Endothelial cell (in vitro differentiated cells): ENCODE measurements at regions not wholly inside any gene's neighbourhood (a gene's known extent, or its start where the extent isn't known, plus 50 kb on each side); places are given as distances from the start of the nearest gene placed in this dataset.

Experiments
- DNase-seq: peaks from one replicate; pipeline ENCODE4 v3.0.0; 2021; ENCODE audit warnings: low spot score
- H3K27ac Mint-ChIP-seq: one replicate; pipeline ENCODE4 v1.8.0; 2021; ENCODE audit warnings: mixed read lengths, inconsistent platforms; ENCODE audit not compliant: unreplicated experiment
- H3K27me3 Mint-ChIP-seq: one replicate; pipeline ENCODE4 v1.8.0; 2021; ENCODE audit warnings: mild to moderate bottlenecking, moderate library complexity, mixed read lengths, inconsistent platforms; ENCODE audit not compliant: unreplicated experiment
- H3K36me3 Mint-ChIP-seq: one replicate; pipeline ENCODE4 v1.8.0; 2021; ENCODE audit warnings: mild to moderate bottlenecking, low read depth, mixed read lengths, inconsistent platforms; ENCODE audit not compliant: unreplicated experiment
- H3K4me1 Mint-ChIP-seq: one replicate; pipeline ENCODE4 v1.8.0; 2021; ENCODE audit warnings: mild to moderate bottlenecking, mixed read lengths, inconsistent platforms; ENCODE audit not compliant: unreplicated experiment
- H3K4me3 Mint-ChIP-seq: one replicate; pipeline ENCODE4 v1.8.0; 2021; ENCODE audit warnings: mild to moderate bottlenecking, mixed read lengths, inconsistent platforms; ENCODE audit not compliant: unreplicated experiment
- H3K9me3 Mint-ChIP-seq: one replicate; pipeline ENCODE4 v1.8.0; 2021; ENCODE audit warnings: mixed read lengths, inconsistent platforms; ENCODE audit not compliant: unreplicated experiment
- CTCF ChIP-seq: fragments of 200-600 bp; sonication (generic); IDR thresholded peaks from one replicate; pipeline ENCODE4 v1.5.0; 2021; ENCODE audit warnings: antibody characterized with exemption; ENCODE audit not compliant: unreplicated experiment

DNA sequence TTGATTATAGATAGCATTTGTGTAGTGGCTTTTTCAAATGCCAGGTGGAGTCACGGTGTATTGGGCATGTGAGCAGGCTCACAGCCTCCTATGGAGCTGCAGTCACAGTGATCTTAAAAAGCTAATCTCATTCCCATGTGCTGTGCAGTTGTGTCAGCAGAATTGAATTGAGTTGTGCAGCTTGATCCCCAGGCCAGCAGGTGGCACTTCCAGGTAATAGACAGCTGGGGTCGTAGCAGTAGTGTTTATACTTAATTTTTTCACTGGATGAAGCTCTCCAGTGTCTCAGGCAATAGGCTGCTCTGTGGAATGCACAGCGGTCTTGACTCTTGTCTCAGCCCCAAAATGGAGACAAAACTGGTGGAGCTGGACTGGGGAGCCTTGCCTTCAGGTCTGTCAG lies 1028.1 kb downstream of the SH3BGRL start:
- no peaks in the 10 kb centered on the region for H3K4me1 Mint-ChIP-seq
- no peaks in the 10 kb centered on the region for H3K9me3 Mint-ChIP-seq
- no peak overlapping the region for H3K4me3 Mint-ChIP-seq
- no peak for DNase-seq
- no peaks in the 10 kb centered on the region for H3K36me3 Mint-ChIP-seq
- TF ChIP-seq CTCF, result no peak
- no peak overlapping the region for H3K27ac Mint-ChIP-seq
- H3K27me3 Mint-ChIP-seq, result no peaks in the 10 kb centered on the region

DNA sequence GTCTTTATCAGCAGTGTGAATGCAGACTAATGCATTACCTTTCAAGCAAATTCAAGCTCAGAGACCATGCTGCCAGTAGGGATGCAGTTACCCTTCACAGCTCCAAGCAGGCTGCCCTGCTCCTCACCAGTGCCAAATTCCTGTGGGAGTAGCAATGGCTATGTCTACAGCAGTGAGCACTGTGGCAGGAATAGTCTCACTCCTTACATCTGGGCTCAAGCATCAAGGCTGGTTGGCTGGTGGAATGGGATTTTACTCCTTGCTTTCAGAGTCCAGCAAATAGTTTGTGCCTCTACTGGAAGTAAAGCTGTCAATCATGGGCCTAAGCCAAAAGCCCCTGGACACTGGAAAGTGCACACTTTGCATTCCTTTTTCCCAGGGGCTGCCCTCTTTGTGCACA lies 1030.8 kb downstream of the SH3BGRL start:
- H3K27ac Mint-ChIP-seq, result no peak overlapping the region
- no peak for TF ChIP-seq CTCF
- no peaks in the 10 kb centered on the region for H3K36me3 Mint-ChIP-seq
- H3K4me1 Mint-ChIP-seq, result no peaks in the 10 kb centered on the region
- H3K4me3 Mint-ChIP-seq, result no peak overlapping the region
- DNase-seq, result no peak
- H3K9me3 Mint-ChIP-seq, result peaks cover 4% of the 10 kb centered on the region
- H3K27me3 Mint-ChIP-seq, result no peaks in the 10 kb centered on the region

GRCh38 chrX:82237328-82237727 lies 1035.4 kb downstream of the SH3BGRL start:
- no peak overlapping the region for H3K27ac Mint-ChIP-seq
- DNase-seq, result no peak
- peaks cover 1% of the 10 kb centered on the region for H3K27me3 Mint-ChIP-seq
- no peak overlapping the region for H3K4me3 Mint-ChIP-seq
- H3K4me1 Mint-ChIP-seq, result no peaks in the 10 kb centered on the region
- H3K36me3 Mint-ChIP-seq, result no peaks in the 10 kb centered on the region
- H3K9me3 Mint-ChIP-seq, result peaks cover 12% of the 10 kb centered on the region
- TF ChIP-seq CTCF, result no peak
